HUES6 (cell line): ENCODE measurements at regions not wholly inside any gene's neighbourhood (a gene's known extent, or its start where the extent isn't known, plus 50 kb on each side); places are given as distances from the start of the nearest gene placed in this dataset.

Experiments used
- H3K27ac ChIP-seq: 2 replicates; pipeline ENCODE4 v1.7.0; 2013; ENCODE audit warnings: low read depth, mild to moderate bottlenecking, low read length, inconsistent platforms
- H3K27me3 ChIP-seq: 2 replicates; pipeline ENCODE4 v1.6.1; 2013; ENCODE audit warnings: low read length; ENCODE audit not compliant: control insufficient read depth, insufficient read depth
- H3K36me3 ChIP-seq: 2 replicates; pipeline ENCODE4 v1.6.1; 2013; ENCODE audit warnings: low read length; ENCODE audit not compliant: control insufficient read depth, insufficient read depth
- H3K4me1 ChIP-seq: 2 replicates; pipeline ENCODE4 v1.6.1; 2013; ENCODE audit warnings: low read length; ENCODE audit not compliant: control insufficient read depth, insufficient read depth
- H3K4me3 ChIP-seq: 2 replicates; pipeline ENCODE4 v1.5.1; 2013; ENCODE audit warnings: low read depth, low read length
- H3K9ac ChIP-seq: one replicate; pipeline ENCODE4 v1.6.1; 2013; ENCODE audit warnings: mild to moderate bottlenecking, low read length
- H3K9me3 ChIP-seq: 2 replicates; pipeline ENCODE4 v1.6.1; 2013; ENCODE audit warnings: low read depth, low read length; ENCODE audit not compliant: control insufficient read depth, insufficient read depth

GRCh38 chrX:39196192-39197102, 395.2 kb downstream of the MID1IP1 start:
- Histone ChIP-seq H3K4me1 (peaks cover 27% of the 10 kb centered on the region), H3K27me3 (no peaks in the 10 kb centered on the region), H3K27ac (no peak overlapping the region), H3K9ac (no peak overlapping the region), H3K4me3 (no peak overlapping the region), H3K9me3 (no peaks in the 10 kb centered on the region), H3K36me3 (no peaks in the 10 kb centered on the region)

GRCh38 chrX:39199429-39199828, 398.2 kb downstream of the MID1IP1 start:
- no peak overlapping the region for H3K4me3 ChIP-seq
- H3K36me3 ChIP-seq: no peaks in the 10 kb centered on the region
- H3K4me1 ChIP-seq: peaks cover 31% of the 10 kb centered on the region
- H3K27ac ChIP-seq: no peak overlapping the region
- H3K9ac ChIP-seq: no peak overlapping the region
- no peaks in the 10 kb centered on the region for H3K9me3 ChIP-seq
- H3K27me3 ChIP-seq: no peaks in the 10 kb centered on the region

- no peak overlapping the region for H3K9ac ChIP-seq
- H3K27me3 ChIP-seq: no peaks in the 10 kb centered on the region
- no peak overlapping the region for H3K27ac ChIP-seq
- peaks cover 12% of the 10 kb centered on the region for H3K4me1 ChIP-seq
- no peaks in the 10 kb centered on the region for H3K9me3 ChIP-seq
- H3K36me3 ChIP-seq: no peaks in the 10 kb centered on the region
- H3K4me3 ChIP-seq: no peak overlapping the region
Observed at GRCh38 chrX:39201305-39201990, 400.2 kb downstream of the MID1IP1 start.

GRCh38 chrX:39202641-39203040, 401.4 kb downstream of the MID1IP1 start:
- Histone ChIP-seq H3K27me3 (no peaks in the 10 kb centered on the region), H3K36me3 (no peaks in the 10 kb centered on the region), H3K4me3 (no peak overlapping the region), H3K9ac (no peak overlapping the region), H3K4me1 (peaks cover 7% of the 10 kb centered on the region; the same call in 1 of the 2 replicates), H3K27ac (no peak overlapping the region), H3K9me3 (no peaks in the 10 kb centered on the region)

- Histone ChIP-seq H3K9ac (no peak overlapping the region), H3K36me3 (no peaks in the 10 kb centered on the region), H3K4me3 (no peak overlapping the region), H3K27me3 (no peaks in the 10 kb centered on the region), H3K27ac (no peak overlapping the region), H3K9me3 (peaks cover 4% of the 10 kb centered on the region; the same call in 1 of the 2 replicates), H3K4me1 (peaks cover 7% of the 10 kb centered on the region; the same call in 1 of the 2 replicates)
Observed at GRCh38 chrX:39203427-39203826, 402.2 kb downstream of the MID1IP1 start.

- Histone ChIP-seq H3K4me1 (peaks cover 7% of the 10 kb centered on the region; the same call in 1 of the 2 replicates), H3K36me3 (no peaks in the 10 kb centered on the region), H3K9me3 (peaks cover 6% of the 10 kb centered on the region; the same call in 1 of the 2 replicates), H3K9ac (no peak overlapping the region), H3K27ac (no peak overlapping the region), H3K4me3 (no peak overlapping the region), H3K27me3 (no peaks in the 10 kb centered on the region)
Observed at GRCh38 chrX:39204353-39204752, 403.1 kb downstream of the MID1IP1 start.

GRCh38 chrX:39204945-39205344, 403.7 kb downstream of the MID1IP1 start:
- Histone ChIP-seq H3K27ac (no peak overlapping the region), H3K36me3 (no peaks in the 10 kb centered on the region), H3K27me3 (no peaks in the 10 kb centered on the region), H3K9ac (no peak overlapping the region), H3K4me3 (no peak overlapping the region), H3K9me3 (peaks cover 11% of the 10 kb centered on the region; the same call in 1 of the 2 replicates), H3K4me1 (peaks cover 7% of the 10 kb centered on the region; the same call in 1 of the 2 replicates)

- no peak overlapping the region for H3K4me3 ChIP-seq
- H3K9me3 ChIP-seq: peaks cover 13% of the 10 kb centered on the region; the same call in 1 of the 2 replicates
- H3K27me3 ChIP-seq: no peaks in the 10 kb centered on the region
- no peak overlapping the region for H3K9ac ChIP-seq
- no peaks in the 10 kb centered on the region for H3K36me3 ChIP-seq
- peaks cover 7% of the 10 kb centered on the region; the same call in 1 of the 2 replicates for H3K4me1 ChIP-seq
- H3K27ac ChIP-seq: no peak overlapping the region
Observed at GRCh38 chrX:39205467-39205866, 404.2 kb downstream of the MID1IP1 start.

- peaks cover 13% of the 10 kb centered on the region; the same call in 1 of the 2 replicates for H3K9me3 ChIP-seq
- H3K9ac ChIP-seq: no peak overlapping the region
- H3K27me3 ChIP-seq: no peaks in the 10 kb centered on the region
- no peak overlapping the region for H3K4me3 ChIP-seq
- H3K36me3 ChIP-seq: no peaks in the 10 kb centered on the region
- H3K4me1 ChIP-seq: peaks cover 4% of the 10 kb centered on the region; the same call in 1 of the 2 replicates
- no peak overlapping the region for H3K27ac ChIP-seq
Observed at GRCh38 chrX:39206399-39207145, 405.3 kb downstream of the MID1IP1 start.

GRCh38 chrX:39211501-39211900, 410.2 kb downstream of the MID1IP1 start:
- no peak overlapping the region for H3K4me3 ChIP-seq
- no peak overlapping the region for H3K27ac ChIP-seq
- no peaks in the 10 kb centered on the region; the same call in 1 of the 2 replicates for H3K27me3 ChIP-seq

More at GRCh38 chrX:39211501-39211900, 410.2 kb downstream of the MID1IP1 start:
- Histone ChIP-seq H3K9ac (no peak overlapping the region), H3K36me3 (no peaks in the 10 kb centered on the region), H3K4me1 (no peaks in the 10 kb centered on the region), H3K9me3 (peaks cover 13% of the 10 kb centered on the region; the same call in 1 of the 2 replicates)
